KMS-11 (cell line): ENCODE measurements at regions not wholly inside any gene's neighbourhood (a gene's known extent, or its start where the extent isn't known, plus 50 kb on each side); places are given as distances from the start of the nearest gene placed in this dataset.

Experiments used
- H2AFZ ChIP-seq: fragments of 200-600 bp; sonication (generic); 2 replicates; pipeline ENCODE4 v1.6.1; 2016; ENCODE audit warnings: antibody characterized with exemption, mixed run types, low read depth
- H3K27ac ChIP-seq: fragments of 200-600 bp; sonication (generic); 2 replicates; pipeline ENCODE4 v1.6.1; 2016; ENCODE audit warnings: mild to moderate bottlenecking, mixed run types
- H3K27me3 ChIP-seq: fragments of 200-600 bp; sonication (generic); 2 replicates; pipeline ENCODE4 v1.6.1; 2017; ENCODE audit warnings: mild to moderate bottlenecking, low read depth, mixed run types, moderate library complexity; ENCODE audit not compliant: insufficient read depth
- H3K36me3 ChIP-seq: fragments of 200-600 bp; sonication (generic); 2 replicates; pipeline ENCODE4 v1.6.1; 2017; ENCODE audit warnings: mild to moderate bottlenecking, mixed run types; ENCODE audit not compliant: insufficient read depth
- H3K4me1 ChIP-seq: fragments of 200-600 bp; sonication (generic); 2 replicates; pipeline ENCODE4 v1.6.1; 2016; ENCODE audit warnings: mild to moderate bottlenecking, low read depth, mixed run types; ENCODE audit not compliant: poor library complexity, severe bottlenecking
- H3K4me2 ChIP-seq: fragments of 200-600 bp; sonication (generic); 2 replicates; pipeline ENCODE4 v1.7.0; 2016; ENCODE audit warnings: mild to moderate bottlenecking, mixed run types
- H3K4me3 ChIP-seq: fragments of 200-600 bp; sonication (generic); IDR thresholded peaks from 2 replicates; pipeline ENCODE4 v1.6.1; 2017; ENCODE audit warnings: low read depth, low read length, mixed read lengths; ENCODE audit not compliant: insufficient read depth
- H3K79me2 ChIP-seq: fragments of 200-600 bp; sonication (generic); 2 replicates; pipeline ENCODE4 v1.6.1; 2016; ENCODE audit warnings: low read depth, mixed run types; ENCODE audit not compliant: insufficient read depth
- H3K9ac ChIP-seq: fragments of 200-600 bp; sonication (generic); 2 replicates; pipeline ENCODE4 v1.6.1; 2016; ENCODE audit warnings: mild to moderate bottlenecking, mixed run types
- H4K20me1 ChIP-seq: fragments of 200-600 bp; sonication (generic); 2 replicates; pipeline ENCODE4 v1.6.1; 2016; ENCODE audit warnings: mild to moderate bottlenecking, mixed run types; ENCODE audit not compliant: insufficient read depth
- CTCF ChIP-seq: fragments of 200-600 bp; sonication (generic); conservative IDR thresholded peaks from 2 replicates; pipeline ENCODE4 v1.6.1; 2017; ENCODE audit warnings: low read depth, mild to moderate bottlenecking, antibody characterized with exemption, low read length, moderate library complexity, mixed read lengths

GRCh38 chr19:31841755-31842154 lies 492.5 kb upstream of the TSHZ3 start:
- H3K4me3 ChIP-seq, result no peak overlapping the region
- H3K79me2 ChIP-seq, result no peaks in the 10 kb centered on the region
- no peak overlapping the region for H3K9ac ChIP-seq
- no peaks in the 10 kb centered on the region for H3K36me3 ChIP-seq
- no peaks in the 10 kb centered on the region for H3K27me3 ChIP-seq
- no peaks in the 10 kb centered on the region for H3K4me1 ChIP-seq
- no peak for TF ChIP-seq CTCF
- no peak overlapping the region for H2AFZ ChIP-seq
- H3K27ac ChIP-seq, result no peak overlapping the region
- no peak overlapping the region for H3K4me2 ChIP-seq
- H4K20me1 ChIP-seq, result no peaks in the 10 kb centered on the region

- no peaks in the 10 kb centered on the region for H4K20me1 ChIP-seq
- H3K27me3 ChIP-seq, result no peaks in the 10 kb centered on the region
- H3K27ac ChIP-seq, result no peak overlapping the region
- no peaks in the 10 kb centered on the region for H3K4me1 ChIP-seq
- H2AFZ ChIP-seq, result no peak overlapping the region
- H3K9ac ChIP-seq, result no peak overlapping the region
- H3K36me3 ChIP-seq, result no peaks in the 10 kb centered on the region
- no peak overlapping the region for H3K4me3 ChIP-seq
- no peaks in the 10 kb centered on the region for H3K79me2 ChIP-seq
- TF ChIP-seq CTCF, result no peak
- H3K4me2 ChIP-seq, result no peak overlapping the region
Measured at GRCh38 chr19:31863122-31863521, 482.3 kb upstream of the ZNF507 start.

- Histone ChIP-seq H2AFZ (no peak overlapping the region), H3K9ac (no peak overlapping the region), H3K4me3 (no peak overlapping the region), H3K4me1 (no peaks in the 10 kb centered on the region), H3K27me3 (no peaks in the 10 kb centered on the region), H3K36me3 (no peaks in the 10 kb centered on the region), H4K20me1 (no peaks in the 10 kb centered on the region), H3K4me2 (no peak overlapping the region), H3K79me2 (no peaks in the 10 kb centered on the region), H3K27ac (no peak overlapping the region)
- no peak for TF ChIP-seq CTCF
Measured at GRCh38 chr19:31874313-31874712, 471.1 kb upstream of the ZNF507 start.

- H3K79me2 ChIP-seq, result no peaks in the 10 kb centered on the region
- H3K27ac ChIP-seq, result no peak overlapping the region
- H3K4me2 ChIP-seq, result no peak overlapping the region
Measured at GRCh38 chr19:31875591-31875990, 469.8 kb upstream of the ZNF507 start.

More at GRCh38 chr19:31875591-31875990, 469.8 kb upstream of the ZNF507 start:
- Histone ChIP-seq H3K36me3 (no peaks in the 10 kb centered on the region), H3K27me3 (no peaks in the 10 kb centered on the region), H4K20me1 (no peaks in the 10 kb centered on the region), H2AFZ (no peak overlapping the region), H3K9ac (no peak overlapping the region), H3K4me3 (no peak overlapping the region), H3K4me1 (no peaks in the 10 kb centered on the region)
- no peak for TF ChIP-seq CTCF
